ENCODE measurements at regions not wholly inside any gene's neighbourhood (a gene's known extent, or its start where the extent isn't known, plus 50 kb on each side); places are given as distances from the start of the nearest gene placed in this dataset.

- TF ChIP-seq CTCF (IDR thresholded peaks at IDR 0.05) (no peak), ZFP36 (IDR thresholded peaks at IDR 0.05; ENCODE audit: borderline replicate concordance, partially characterized antibody) (no peak), RARB (CRISPR knock-in tag; IDR thresholded peaks at IDR 0.05) (no peak), POLR2A (IDR thresholded peaks at IDR 0.05; ENCODE audit: low read length) (no peak), ELK1 (IDR thresholded peaks at IDR 0.05; ENCODE audit: low read depth, low read length) (no peak), PBX3 (IDR thresholded peaks at IDR 0.05) (no peak), EP300 (IDR thresholded peaks at IDR 0.05) (no peak), RFX5 (IDR thresholded peaks at IDR 0.05) (no peak), CHD2 (IDR thresholded peaks at IDR 0.05; ENCODE audit: low read length, partially characterized antibody) (no peak), RAD21 (conservative IDR thresholded peaks at IDR 0.05 in 1 of 2, IDR thresholded peaks at IDR 0.05 in 1 of 2) (no peak), ZSCAN20 (CRISPR knock-in tag; IDR thresholded peaks at IDR 0.05) (no peak), REST (IDR thresholded peaks at IDR 0.05) (no peak), JUNB (IDR thresholded peaks at IDR 0.05) (no peak)
Measured at GRCh38 chr7:131674131-131674530, 117.7 kb upstream of the PODXL start.

Measured in A549 (cell line).